ENCODE measurements at regions not wholly inside any gene's neighbourhood (a gene's known extent, or its start where the extent isn't known, plus 50 kb on each side); places are given as distances from the start of the nearest gene placed in this dataset.

DNA sequence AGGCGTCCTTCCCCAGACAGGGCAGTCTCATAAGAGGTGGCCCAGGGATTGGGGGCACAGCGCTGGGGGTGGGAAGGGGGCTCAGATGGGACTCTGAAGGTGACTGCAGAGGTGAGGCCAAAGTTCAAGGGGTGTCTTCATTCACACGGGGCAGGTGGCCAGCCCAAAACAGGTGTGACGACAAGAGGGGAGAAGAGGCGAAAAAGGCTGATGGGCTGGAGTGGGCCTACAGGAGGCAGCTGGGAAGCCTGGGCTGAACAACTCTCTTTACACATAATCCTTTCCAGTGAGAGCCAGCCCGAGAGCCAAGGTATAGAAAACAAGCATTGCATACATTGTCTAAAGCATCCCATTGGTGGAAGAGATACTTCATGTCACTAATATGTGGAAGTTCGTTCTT, 130.9 kb upstream of the ASB18 start:
- ATAC-seq: no peak

DNA sequence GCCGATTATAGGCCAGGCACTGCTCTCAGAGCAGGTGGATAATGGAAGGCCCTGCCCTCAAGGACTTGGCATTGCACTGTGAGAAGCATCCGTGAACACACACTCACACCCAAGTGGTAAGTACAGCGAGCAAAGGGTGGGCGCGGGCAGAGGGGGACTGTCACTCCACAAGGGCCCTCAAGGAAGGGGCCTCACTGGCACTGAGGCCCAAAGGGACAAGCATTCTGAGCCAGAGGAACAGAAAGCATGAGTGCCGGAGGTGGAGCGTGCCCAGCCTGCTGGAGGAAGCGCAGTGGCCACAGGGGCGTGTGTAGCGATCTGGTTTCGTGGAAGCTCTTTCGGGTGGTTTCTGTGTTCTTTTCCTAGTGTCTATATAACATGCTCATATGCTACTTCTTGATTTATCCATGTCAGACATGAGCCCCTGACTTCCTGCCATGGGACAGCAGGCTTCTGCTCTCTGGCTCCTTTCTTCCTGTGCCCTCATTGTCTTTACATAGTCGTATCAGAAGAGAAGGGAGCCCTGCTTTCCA, 132.7 kb upstream of the ASB18 start:
- no peaks in the 10 kb centered on the region for H3K9me3 Mint-ChIP-seq
- ATAC-seq (no peak), DNase-seq (ENCODE audit: low spot score in 2 of 2) (no peak)
- no peak overlapping the region for H3K27ac Mint-ChIP-seq
- H3K36me3 Mint-ChIP-seq: no peaks in the 10 kb centered on the region

More for the DNA sequence above, 130.9 kb upstream of the ASB18 start:
- no peak overlapping the region for H3K27ac Mint-ChIP-seq
- no peak for DNase-seq (ENCODE audit: low spot score in 2 of 2)
- H3K36me3 Mint-ChIP-seq: no peaks in the 10 kb centered on the region
- no peaks in the 10 kb centered on the region for H3K9me3 Mint-ChIP-seq

DNA sequence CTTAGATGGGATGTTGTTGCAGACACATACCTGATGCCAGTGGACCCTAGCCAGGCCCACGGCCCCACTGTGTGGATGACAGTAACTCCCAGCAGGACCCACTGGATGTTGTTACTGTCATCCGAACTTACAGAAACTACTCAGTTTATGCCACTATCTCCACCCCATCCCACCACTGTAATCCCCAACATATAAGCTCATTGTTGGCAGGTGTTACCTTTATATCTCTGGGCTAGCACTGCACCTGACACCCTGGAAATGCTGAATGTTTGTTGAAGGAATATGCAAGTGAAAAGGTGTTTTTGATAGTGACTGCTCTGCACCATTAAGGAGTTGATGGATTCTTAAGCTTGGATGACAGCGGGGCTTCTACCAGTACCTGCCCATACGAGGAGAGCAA, 133.5 kb upstream of the ASB18 start:
- DNase-seq (ENCODE audit: low spot score in 2 of 2): no peak
- no peaks in the 10 kb centered on the region for H3K9me3 Mint-ChIP-seq
- no peaks in the 10 kb centered on the region for H3K36me3 Mint-ChIP-seq
- ATAC-seq: no peak
- no peak overlapping the region for H3K27ac Mint-ChIP-seq

DNA sequence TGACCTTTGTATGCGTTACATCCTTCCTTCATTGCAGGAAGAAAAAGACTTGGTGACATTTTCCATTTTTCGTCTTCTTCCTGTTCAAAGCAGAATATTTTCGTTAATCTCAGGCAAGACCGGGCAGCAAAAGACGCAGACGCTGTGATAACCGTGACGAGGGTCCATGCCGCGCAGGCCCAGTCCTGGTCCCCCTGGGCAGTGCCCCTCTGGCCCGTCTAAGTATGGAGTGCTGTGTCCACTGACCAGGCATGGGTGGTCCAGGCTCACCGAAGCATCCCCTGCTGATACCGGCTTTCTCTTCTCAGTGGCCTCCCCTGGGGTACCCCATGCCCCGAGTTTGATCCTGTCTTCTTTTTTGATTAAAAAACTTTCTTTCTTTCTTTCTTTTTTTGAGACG, 135.2 kb upstream of the ASB18 start:
- ATAC-seq (no peak), DNase-seq (ENCODE audit: low spot score in 2 of 2) (no peak)
- Mint-ChIP-seq H3K27ac (no peak overlapping the region), H3K36me3 (no peaks in the 10 kb centered on the region), H3K9me3 (no peaks in the 10 kb centered on the region)

DNA sequence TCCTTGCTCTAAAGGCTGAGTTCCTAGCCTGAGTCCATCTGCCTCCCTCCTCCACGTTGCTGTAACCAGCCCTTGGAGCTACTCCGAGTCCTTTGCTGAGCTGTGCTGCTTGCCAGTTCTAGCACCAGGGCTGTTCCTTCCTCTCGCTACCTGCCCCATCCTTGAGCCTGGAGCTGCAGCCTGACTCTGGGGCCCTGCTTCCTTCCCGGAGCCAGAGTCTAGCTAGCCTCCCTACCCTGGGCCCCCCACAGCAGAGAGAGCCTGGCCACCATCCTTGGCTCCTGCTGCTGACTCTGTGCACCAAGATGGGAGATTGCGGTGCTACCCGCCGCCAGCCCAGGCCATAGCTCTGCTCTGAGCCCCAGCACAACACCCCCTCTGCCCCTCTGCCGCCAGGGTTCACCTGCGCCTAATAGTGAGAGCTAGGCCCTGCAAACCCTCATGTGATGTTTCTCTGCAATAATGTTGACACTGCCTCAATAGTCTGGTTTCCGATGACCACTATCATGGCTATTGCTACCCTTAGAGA, 135.9 kb upstream of the ASB18 start:
- ATAC-seq: no peak
- DNase-seq (ENCODE audit: low spot score in 2 of 2): no peak
- H3K27ac Mint-ChIP-seq: peak overlapping the region in 1 of 2 donors; percentile 27

DNA sequence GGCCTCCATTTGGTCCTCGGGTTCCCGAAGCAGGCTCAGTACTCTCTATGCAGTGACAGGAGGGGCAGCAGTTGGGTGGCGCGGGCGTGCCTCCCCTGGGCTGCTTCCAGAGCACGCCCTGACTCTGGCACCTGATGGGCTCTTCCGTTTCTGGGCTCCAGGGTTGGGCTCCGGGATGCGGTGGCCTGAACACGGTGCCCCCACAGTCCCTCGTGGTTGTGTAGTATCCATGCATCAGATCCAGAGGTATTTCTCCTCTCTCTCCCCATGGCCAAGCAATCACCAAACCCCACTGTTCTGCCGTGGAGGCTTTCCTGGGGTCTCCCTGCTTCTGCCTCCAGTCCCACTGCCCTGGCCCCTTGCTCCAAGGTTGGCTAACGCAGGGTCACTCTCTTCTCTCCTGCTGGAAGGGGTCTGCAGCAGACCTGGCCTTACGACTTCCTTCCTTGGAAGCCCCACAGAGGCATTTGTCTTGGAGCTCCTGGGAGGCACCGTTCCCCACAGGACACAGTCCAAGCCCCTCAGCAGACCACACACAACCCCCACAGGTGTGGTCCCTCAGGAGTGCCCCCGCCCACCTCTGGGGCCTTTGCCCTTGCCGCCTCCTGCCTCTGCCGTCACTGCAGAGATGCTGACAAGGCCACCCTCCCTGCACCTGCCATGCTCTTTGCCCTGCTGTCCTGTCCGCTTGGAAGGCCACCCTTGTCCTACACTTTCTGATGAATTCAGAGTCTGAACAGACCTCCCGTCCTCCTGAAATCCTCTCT, 136.6 kb upstream of the ASB18 start:
- DNase-seq (ENCODE audit: low spot score in 2 of 2): no peak
- Mint-ChIP-seq H3K36me3 (no peaks in the 10 kb centered on the region), H3K27ac (no peak overlapping the region), H3K9me3 (no peaks in the 10 kb centered on the region)
- no peak for ATAC-seq

More for the DNA sequence above, 135.9 kb upstream of the ASB18 start:
- Mint-ChIP-seq H3K36me3 (no peaks in the 10 kb centered on the region), H3K9me3 (no peaks in the 10 kb centered on the region)

DNA sequence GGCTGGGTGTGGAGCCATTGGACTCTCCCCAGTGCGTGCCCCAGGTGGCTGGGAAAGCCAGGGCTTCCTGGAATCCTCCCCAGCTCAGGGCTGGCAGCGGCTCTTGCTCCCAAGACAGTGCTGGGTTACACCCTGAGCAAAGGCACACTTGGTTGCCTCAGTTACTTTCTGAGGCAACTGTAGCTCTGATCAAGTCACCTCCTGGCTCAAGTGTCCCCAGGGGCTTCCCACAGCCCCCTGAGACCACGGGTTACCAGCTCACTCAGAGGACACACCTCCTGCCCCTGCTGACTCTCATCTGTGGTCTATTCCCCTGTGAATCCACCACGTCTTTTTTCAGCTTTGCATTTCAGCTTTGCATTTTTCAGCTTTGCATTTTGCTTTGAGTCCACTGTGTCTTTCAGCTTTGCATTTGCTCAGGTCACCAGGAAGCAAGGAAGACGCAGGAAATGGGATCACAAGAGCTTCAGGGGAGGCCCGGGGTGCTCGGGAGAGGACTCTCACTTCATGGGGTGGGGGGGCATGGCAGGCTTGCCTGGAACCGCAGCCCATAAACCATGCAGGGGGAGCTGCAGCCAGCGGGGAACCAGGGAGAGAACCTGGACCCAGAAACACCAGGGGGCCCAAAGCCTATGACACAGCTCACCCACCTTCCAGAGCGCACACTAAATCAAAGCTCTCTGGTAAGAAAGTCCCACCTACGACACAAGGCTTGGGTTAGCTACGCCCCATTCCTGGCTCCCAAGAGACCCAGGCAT, 138.0 kb upstream of the ASB18 start:
- DNase-seq (ENCODE audit: low spot score in 2 of 2) (no peak), ATAC-seq (no peak)
- Mint-ChIP-seq H3K27ac (no peak overlapping the region), H3K9me3 (no peaks in the 10 kb centered on the region), H3K36me3 (no peaks in the 10 kb centered on the region)

DNA sequence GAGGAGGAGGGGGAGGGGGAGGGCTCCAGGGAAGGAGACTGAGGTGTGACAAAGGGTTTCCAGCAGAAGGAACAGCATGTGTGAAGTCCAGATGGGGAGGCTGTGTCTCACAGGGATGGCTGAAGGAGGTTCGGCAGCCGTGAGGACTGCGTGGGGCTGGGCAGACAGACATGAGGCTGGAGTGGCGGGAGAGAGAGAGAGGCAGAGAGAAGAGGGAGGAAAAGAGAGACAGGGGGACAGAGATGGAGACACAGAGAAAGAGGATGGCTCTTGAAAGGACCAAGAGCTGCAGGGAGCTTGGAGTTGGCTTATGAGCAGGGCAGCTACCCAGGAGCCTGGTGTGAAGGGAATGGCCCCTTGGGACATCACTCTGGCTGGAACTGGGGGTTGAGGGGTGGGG, 138.9 kb upstream of the ASB18 start:
- peak overlapping the region; percentile 8 to 44 for H3K27ac Mint-ChIP-seq
- no peak for ATAC-seq

DNA sequence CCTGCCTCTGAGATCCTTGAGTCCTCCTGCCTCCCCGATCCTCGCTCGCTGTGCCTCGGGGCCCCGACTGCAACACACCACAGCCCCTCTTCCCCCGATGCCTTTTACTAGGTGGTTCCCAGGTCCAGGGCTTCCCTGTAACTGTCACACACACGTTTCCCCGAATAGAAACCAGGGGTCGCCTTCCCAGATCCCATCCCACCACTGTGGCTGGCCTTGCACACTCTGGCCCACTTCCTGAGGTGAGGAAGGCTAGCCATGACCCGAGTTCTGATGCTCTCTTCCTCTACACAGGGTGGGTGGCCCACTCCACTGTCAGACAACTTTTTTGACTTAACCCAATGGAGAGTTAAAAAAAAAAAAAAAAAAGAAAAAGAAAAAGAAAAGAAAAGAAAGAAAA, 139.6 kb upstream of the ASB18 start:
- no peaks in the 10 kb centered on the region for H3K9me3 Mint-ChIP-seq
- H3K36me3 Mint-ChIP-seq: no peaks in the 10 kb centered on the region
- peak overlapping the region in 1 of 2 donors; percentile 12 for H3K27ac Mint-ChIP-seq
- DNase-seq (ENCODE audit: low spot score in 2 of 2): no peak
- no peak for ATAC-seq

More for the DNA sequence above, 138.9 kb upstream of the ASB18 start:
- DNase-seq (ENCODE audit: low spot score in 2 of 2): no peak
- no peaks in the 10 kb centered on the region for H3K36me3 Mint-ChIP-seq
- H3K9me3 Mint-ChIP-seq: no peaks in the 10 kb centered on the region

DNA sequence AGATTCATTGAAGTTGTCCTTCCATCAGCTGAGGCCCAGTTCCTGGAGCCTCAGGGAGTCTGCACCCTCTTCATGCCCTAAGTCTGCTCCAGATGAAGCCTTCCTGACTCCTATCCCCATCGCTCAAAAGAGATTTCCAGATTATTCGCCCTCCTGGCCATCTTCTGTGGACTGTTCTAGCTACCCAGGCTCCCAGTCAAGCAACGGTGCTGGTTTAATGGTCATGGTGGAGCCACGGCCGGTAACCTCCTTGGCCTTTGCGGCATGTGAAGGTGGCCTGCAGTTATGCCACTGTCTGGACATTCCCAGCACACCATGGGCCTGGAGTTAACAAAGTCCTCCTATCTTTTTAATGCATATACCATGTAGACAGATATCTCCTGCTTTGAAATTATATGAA, 140.1 kb upstream of the ASB18 start:
- Mint-ChIP-seq H3K27ac (no peak overlapping the region), H3K9me3 (no peaks in the 10 kb centered on the region), H3K36me3 (no peaks in the 10 kb centered on the region)
- DNase-seq (ENCODE audit: low spot score in 2 of 2) (no peak), ATAC-seq (no peak)

DNA sequence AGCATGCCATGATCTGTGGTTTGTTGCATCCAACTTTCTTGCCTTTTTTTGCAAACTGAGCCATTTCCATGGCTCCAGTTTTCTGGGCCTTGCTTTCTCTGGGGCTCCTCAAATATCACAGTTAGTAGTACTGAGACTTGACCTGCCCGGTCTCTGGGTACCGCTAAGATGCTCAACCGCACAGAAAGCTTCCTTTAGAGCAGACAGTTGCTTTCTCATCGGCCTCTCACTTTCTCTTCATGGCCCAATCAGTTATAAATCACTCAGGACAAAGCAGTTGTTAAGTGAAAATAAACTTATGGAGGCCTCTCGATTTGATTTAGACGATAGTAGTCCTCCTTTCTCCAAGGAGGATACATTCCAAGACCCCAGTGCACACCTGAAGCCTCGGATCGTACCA, 141.2 kb upstream of the ASB18 start:
- Mint-ChIP-seq H3K9me3 (no peaks in the 10 kb centered on the region), H3K27ac (no peak overlapping the region), H3K36me3 (no peaks in the 10 kb centered on the region)
- DNase-seq (ENCODE audit: low spot score in 2 of 2): no peak
- ATAC-seq: no peak

DNA sequence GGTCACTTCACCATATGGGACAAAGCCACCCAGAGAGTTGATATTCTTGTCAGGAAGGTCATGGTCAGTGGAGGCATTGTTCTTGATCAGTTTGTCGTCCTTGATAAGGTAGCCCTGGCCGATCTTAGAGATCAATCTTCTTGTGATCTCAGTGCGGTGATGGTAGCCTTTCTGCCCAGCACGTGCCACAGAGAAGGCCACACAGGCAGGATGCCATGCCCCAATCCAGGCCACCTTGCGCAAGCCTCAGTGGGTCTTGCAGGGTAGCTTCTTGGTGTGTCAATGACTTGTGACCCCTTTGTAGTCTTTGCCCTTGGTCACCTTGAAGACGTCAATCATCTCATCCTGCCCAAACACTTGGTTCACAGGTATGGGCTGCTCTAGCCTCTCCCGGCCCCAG, 143.9 kb upstream of the ASB18 start:
- no peak for ATAC-seq
- Mint-ChIP-seq H3K9me3 (no peaks in the 10 kb centered on the region), H3K36me3 (no peaks in the 10 kb centered on the region), H3K27ac (no peak overlapping the region)
- no peak for DNase-seq (ENCODE audit: low spot score in 2 of 2)

DNA sequence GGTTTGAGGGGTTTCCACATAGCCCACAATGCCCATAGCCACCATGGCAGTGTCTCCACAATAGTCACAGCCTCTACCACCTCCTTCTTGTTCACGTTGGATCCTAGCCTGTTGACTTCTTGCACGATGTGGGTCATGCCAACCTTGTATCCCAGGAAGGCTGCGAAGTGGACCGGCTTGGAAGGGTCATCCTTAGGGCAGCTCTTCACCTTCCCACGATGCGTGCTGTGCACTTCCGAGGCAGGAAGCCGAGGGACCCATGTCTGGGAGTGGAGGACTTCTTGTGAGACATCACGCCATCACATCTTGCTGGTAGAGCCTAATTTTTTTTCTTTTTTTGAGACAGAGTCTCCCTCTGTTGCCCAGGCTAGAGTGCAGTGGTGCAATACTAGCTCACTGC, 144.6 kb upstream of the ASB18 start:
- ATAC-seq (no peak), DNase-seq (ENCODE audit: low spot score in 2 of 2) (no peak)
- H3K9me3 Mint-ChIP-seq: no peaks in the 10 kb centered on the region
- no peak overlapping the region for H3K27ac Mint-ChIP-seq
- no peaks in the 10 kb centered on the region for H3K36me3 Mint-ChIP-seq

DNA sequence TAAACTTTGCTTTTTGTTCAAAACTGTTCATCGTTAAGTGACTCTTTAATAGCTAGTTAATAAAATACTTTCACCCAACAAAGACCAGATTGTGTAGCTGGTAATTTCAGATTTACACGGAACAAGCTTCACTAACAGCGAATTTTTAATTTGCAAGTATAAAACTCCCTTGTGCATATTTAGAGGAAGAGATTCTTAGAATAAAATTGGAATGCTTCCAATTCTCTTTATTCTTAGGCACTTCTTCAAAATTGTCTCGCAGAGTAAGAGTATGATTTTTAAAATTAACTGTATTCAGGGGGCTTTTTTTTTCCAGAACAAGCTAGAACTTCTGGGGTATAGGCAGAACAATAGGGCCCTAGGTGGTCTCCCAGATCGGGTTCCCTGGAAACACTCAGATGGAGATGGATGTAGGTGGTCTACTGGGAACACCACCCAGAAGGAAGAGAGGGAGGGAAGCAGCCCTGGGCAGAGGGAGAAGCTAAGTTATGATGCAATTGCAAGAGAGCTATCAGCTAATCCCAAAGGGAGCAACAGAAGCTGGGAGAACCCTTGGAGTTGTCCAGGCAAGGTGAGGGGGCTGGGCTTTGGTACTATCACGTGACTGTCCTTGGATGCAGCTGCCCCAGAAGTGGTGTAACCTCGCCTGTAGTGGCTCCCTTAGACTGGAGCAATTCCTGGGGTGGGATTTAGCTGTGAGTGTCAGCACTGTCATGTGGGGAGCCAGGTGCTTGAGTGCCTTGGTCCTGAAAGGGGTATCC, 151.7 kb upstream of the ASB18 start:
- H3K36me3 Mint-ChIP-seq: no peaks in the 10 kb centered on the region
- DNase-seq (ENCODE audit: low spot score in 2 of 2) (no peak), ATAC-seq (no peak)
- H3K27ac Mint-ChIP-seq: no peak overlapping the region
- no peaks in the 10 kb centered on the region for H3K9me3 Mint-ChIP-seq

DNA sequence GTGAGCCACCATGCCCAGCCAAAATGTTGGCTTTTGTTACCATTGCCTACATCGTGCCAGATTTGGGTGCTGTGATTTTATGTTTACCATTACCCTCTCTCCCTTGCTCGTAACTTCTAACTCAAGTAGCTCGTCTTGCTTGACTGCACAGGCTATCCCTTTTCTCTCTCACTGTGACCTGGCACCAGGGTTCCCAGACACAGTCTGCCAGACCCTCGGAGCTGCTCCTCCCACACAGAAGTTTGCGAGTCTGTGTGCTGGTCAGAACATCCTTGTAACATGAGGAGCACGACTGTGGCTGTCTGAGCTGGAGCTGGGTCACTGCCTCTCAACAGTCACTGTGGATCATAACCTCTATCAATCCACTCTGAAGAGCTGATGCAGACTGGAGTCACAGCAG, 152.5 kb upstream of the ACKR3 start:
- H3K9me3 Mint-ChIP-seq: no peaks in the 10 kb centered on the region
- ATAC-seq: no peak
- DNase-seq (ENCODE audit: low spot score in 2 of 2): no peak

DNA sequence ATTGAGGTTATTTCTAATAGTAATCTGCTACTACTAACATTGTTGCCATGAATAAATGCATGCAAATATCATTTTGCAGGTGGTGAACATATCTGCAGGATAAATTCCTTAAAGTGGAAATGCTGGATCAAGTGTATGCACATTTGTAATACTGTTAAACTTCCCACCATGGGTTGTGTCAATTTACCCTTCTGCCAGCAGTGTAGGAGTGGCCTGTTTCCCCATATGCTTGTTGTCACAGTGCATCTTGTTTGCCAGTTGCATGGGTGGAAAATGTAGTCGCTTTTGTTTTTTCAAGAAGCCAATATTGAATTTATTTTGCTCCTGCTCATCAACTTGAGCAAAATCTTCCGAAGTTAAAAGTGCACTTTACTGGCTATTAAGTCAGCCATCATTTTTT, 139.0 kb upstream of the ACKR3 start:
- ATAC-seq: no peak
- H3K36me3 Mint-ChIP-seq: no peaks in the 10 kb centered on the region
- DNase-seq (ENCODE audit: low spot score in 2 of 2): no peak
- H3K27ac Mint-ChIP-seq: no peak overlapping the region
- peaks cover 0 to 4% of the 10 kb centered on the region in 2 donors for H3K9me3 Mint-ChIP-seq

More for the DNA sequence above, 152.5 kb upstream of the ACKR3 start:
- no peak overlapping the region for H3K27ac Mint-ChIP-seq
- H3K36me3 Mint-ChIP-seq: no peaks in the 10 kb centered on the region

DNA sequence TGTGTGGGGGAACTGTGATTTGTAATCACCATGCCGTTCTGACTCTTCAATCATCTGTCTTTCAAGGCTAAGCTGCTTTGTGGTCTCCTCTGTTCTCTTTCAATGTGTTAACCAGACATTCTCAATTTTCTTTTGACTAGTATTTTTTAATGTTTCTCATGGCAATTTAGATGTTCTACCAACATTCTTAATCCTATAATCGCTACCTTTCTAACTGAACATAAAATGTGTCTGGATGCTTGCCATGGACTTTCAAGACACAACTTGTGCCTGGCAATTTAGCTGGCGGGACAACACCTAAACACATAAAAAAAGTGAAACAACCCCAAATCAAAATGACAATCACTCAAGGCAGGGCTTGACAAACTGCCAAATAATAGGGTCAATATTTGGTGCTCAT, 135.0 kb upstream of the ACKR3 start:
- DNase-seq (ENCODE audit: low spot score in 2 of 2): no peak
- Mint-ChIP-seq H3K9me3 (no peaks in the 10 kb centered on the region), H3K27ac (no peak overlapping the region), H3K36me3 (no peaks in the 10 kb centered on the region)
- no peak for ATAC-seq
